ENCODE measurements at regions not wholly inside any gene's neighbourhood (a gene's known extent, or its start where the extent isn't known, plus 50 kb on each side); places are given as distances from the start of the nearest gene placed in this dataset.

- TF ChIP-seq CTCF (IDR thresholded peaks at IDR 0.05; ENCODE audit: low read depth, low read length): no peak
- DNase-seq (ENCODE audit: extremely low read depth, low read depth): no peak
These were observed 749.5 kb upstream of the PCDH7 start for GRCh38 chr4:29970626-29971025.

DNA sequence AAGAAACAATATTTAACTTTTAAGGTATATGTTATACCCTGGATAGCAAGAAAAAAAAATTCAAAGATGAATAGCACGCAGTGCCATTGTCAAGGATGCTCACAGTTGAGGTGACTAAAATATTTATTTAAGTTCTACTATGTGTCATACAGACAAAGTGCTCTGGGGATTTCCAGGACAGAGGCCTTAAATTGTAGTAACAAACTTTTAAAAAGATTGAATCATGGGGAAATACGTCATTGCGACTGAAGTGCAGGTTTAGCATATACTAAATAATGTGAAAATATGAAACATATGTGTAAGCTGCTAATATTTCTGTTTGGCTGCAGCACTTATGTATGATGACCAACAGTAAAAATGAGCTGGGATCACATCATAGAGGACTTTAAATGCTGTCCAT lies 748.0 kb upstream of the PCDH7 start:
- TF ChIP-seq CTCF (IDR thresholded peaks at IDR 0.05; ENCODE audit: low read depth, low read length): no peak
- DNase-seq (ENCODE audit: extremely low read depth, low read depth): no peak

GRCh38 chr4:29983890-29984289 lies 736.3 kb upstream of the PCDH7 start:
- DNase-seq (ENCODE audit: extremely low read depth, low read depth): no peak
- no peak for TF ChIP-seq CTCF (IDR thresholded peaks at IDR 0.05; ENCODE audit: low read depth, low read length)

- no peak for TF ChIP-seq CTCF (IDR thresholded peaks at IDR 0.05; ENCODE audit: low read depth, low read length)
- no peak for DNase-seq (ENCODE audit: extremely low read depth, low read depth)
These were observed 718.5 kb upstream of the PCDH7 start for GRCh38 chr4:30001628-30002027.

DNA sequence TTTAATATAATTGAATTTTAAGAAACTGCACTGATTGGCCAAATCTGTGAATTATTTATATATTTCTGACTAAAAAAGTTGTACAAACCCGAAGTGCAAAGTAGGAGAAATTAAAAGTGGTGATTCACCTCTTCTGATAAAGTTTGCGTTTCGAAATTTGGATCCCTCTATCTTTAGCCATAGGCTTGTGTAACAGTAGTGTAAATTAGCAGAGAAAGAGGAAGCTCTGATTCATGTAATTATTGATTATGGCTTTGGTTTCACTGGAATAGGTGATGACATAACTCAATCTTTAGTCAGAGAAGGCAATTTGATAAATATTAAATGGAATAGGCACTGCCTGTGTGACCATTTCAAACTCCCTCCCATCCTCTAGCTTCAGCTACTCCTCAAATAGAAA lies 717.8 kb upstream of the PCDH7 start:
- no peak for DNase-seq (ENCODE audit: extremely low read depth, low read depth)
- no peak for TF ChIP-seq CTCF (IDR thresholded peaks at IDR 0.05; ENCODE audit: low read depth, low read length)

DNA sequence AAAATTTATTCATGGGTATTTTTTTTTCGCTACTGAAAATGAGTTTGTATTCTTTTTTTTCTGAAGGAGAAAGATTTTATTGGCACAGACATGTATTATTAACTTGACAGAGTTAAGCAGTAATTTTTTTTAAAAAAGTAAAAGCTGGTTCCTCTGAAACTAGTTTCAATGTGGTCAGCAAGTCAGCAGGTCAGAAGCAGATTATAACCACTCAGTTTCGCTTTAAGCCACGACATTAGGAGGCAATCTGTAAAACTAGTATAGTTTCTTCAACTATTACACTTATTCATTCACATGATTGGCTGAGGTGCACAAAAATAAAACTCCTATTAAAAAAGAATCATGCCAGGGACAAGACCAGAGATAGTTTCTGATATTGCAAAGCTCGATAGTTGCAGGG lies 714.2 kb upstream of the PCDH7 start:
- DNase-seq (ENCODE audit: extremely low read depth, low read depth): no peak
- TF ChIP-seq CTCF (IDR thresholded peaks at IDR 0.05; ENCODE audit: low read depth, low read length): no peak

- DNase-seq (ENCODE audit: extremely low read depth, low read depth): no peak
- no peak for TF ChIP-seq CTCF (IDR thresholded peaks at IDR 0.05; ENCODE audit: low read depth, low read length)
These were observed 695.6 kb upstream of the PCDH7 start for GRCh38 chr4:30024526-30024925.
